HCT116 (cell line): ENCODE measurements at regions not wholly inside any gene's neighbourhood (a gene's known extent, or its start where the extent isn't known, plus 50 kb on each side); places are given as distances from the start of the nearest gene placed in this dataset.

Experiments
- ATAC-seq: fragments of 200-7000 bp; cut with Tn5 transposase; 2 replicates; pipeline ENCODE4 v1.9.1; 2020; ENCODE audit warnings: mild to moderate bottlenecking, moderate library complexity
- BruUV-seq: library from RNA; stranded (reverse); fragments of 400-500 nt; replicated peaks from 2 replicates; lab custom pipeline; 2021; lab: Mats Ljungman, UMichigan
- CTCF ChIA-PET: fragments of 300-600 bp; sonication (Branson Sonifier 250); formaldehyde crosslinking; loops from one replicate; lab custom pipeline; 2021; ENCODE audit warnings: antibody characterized with exemption; lab: Charles Lee
- POLR2A ChIA-PET: fragments of 300-600, 350-600 bp; sonication (Branson Sonifier 250); formaldehyde crosslinking; loops from one replicate; lab custom pipeline; 2021; ENCODE audit warnings: antibody characterized with exemption; lab: Charles Lee
- RAD21 ChIA-PET, 2 experiments: fragments of 300-600 bp; sonication (Branson Sonifier 250); formaldehyde crosslinking; loops; one replicate each; lab custom pipeline; 2023; ENCODE audit warnings: low total read pairs in 2 of 2; ENCODE audit not compliant: uncharacterized antibody in 2 of 2, unreplicated experiment in 2 of 2, low non-redundant PET in 1 of 2; lab: Charles Lee
- DNase-seq: peaks from one replicate; pipeline ENCODE4 v3.0.0-alpha.2; 2010; ENCODE audit warnings: low read depth, low spot score
- H2AFZ ChIP-seq: fragments of 200-600 bp; shearing (Covaris generic), sonication (generic); 2 replicates; pipeline ENCODE4 v1.6.1; 2017; ENCODE audit warnings: low read depth, mixed run types, mixed read lengths, antibody characterized with exemption, low read length; ENCODE audit not compliant: poor library complexity, severe bottlenecking
- H3K27ac ChIP-seq: 2 replicates; pipeline ENCODE4 v1.5.1; 2012; ENCODE audit warnings: low read depth, low read length
- H3K27me3 ChIP-seq: fragments of 200-600 bp; sonication (generic); 2 replicates; pipeline ENCODE4 v1.6.1; 2016; ENCODE audit warnings: mixed run types, low read length, mixed read lengths; ENCODE audit not compliant: insufficient read depth
- H3K36me3 ChIP-seq, 2 experiments: fragments of 200-500 bp in 1 of 2; fragments of 200-600 bp in 1 of 2; sonication (Bioruptor generic) in 1 of 2; sonication (generic) in 1 of 2; 2 replicates each; pipeline versions ENCODE4 v1.5.1 to v1.6.1; 2014 to 2016; ENCODE audit warnings: low read length in 2 of 2, inconsistent platforms in 1 of 2, mixed read lengths in 1 of 2, mixed run types in 1 of 2; ENCODE audit not compliant: insufficient read depth in 2 of 2, control insufficient read depth in 1 of 2
- H3K4me1 ChIP-seq, 2 experiments: fragments of 200-600 bp in 1 of 2; sonication (generic) in 1 of 2; 2 replicates each; pipeline versions ENCODE4 v1.5.1 to v1.6.1; 2012 to 2017; ENCODE audit warnings: low read length in 2 of 2, inconsistent platforms in 1 of 2, mild to moderate bottlenecking in 1 of 2, mixed read lengths in 1 of 2, mixed run types in 1 of 2, moderate library complexity in 1 of 2; ENCODE audit not compliant: insufficient read depth in 2 of 2, control insufficient read depth in 1 of 2
- H3K4me2 ChIP-seq: fragments of 200-600 bp; sonication (generic); 2 replicates; pipeline ENCODE4 v1.6.1; 2017; ENCODE audit warnings: mixed run types, low read length, mixed read lengths
- H3K4me3 ChIP-seq, 2 experiments: fragments of 200-600 bp in 1 of 2; sonication (generic) in 1 of 2; replicated peaks in 1 of 2; 2 replicates each; pipeline ENCODE4 v1.5.1; 2011 to 2016; ENCODE audit warnings: low read length in 2 of 2, control low read depth in 1 of 2, low read depth in 1 of 2, mild to moderate bottlenecking in 1 of 2, mixed read lengths in 1 of 2, mixed run types in 1 of 2
- H3K79me2 ChIP-seq: fragments of 200-600 bp; sonication (generic); 2 replicates; pipeline ENCODE4 v1.6.1; 2017; ENCODE audit warnings: mild to moderate bottlenecking, mixed run types, low read length, moderate library complexity, mixed read lengths; ENCODE audit not compliant: insufficient read depth
- H3K9ac ChIP-seq: fragments of 200-600 bp; sonication (generic); 2 replicates; pipeline ENCODE4 v1.6.1; 2016; ENCODE audit warnings: low read length, mixed read lengths
- H3K9me2 ChIP-seq: fragments of 200-600 bp; sonication (generic), shearing (Covaris generic); 2 replicates; pipeline ENCODE4 v1.6.1; 2017; ENCODE audit warnings: mixed run types, mild to moderate bottlenecking, moderate library complexity; ENCODE audit not compliant: insufficient read depth
- H3K9me3 ChIP-seq, 2 experiments: fragments of 200-500 bp in 1 of 2; fragments of 200-600 bp in 1 of 2; sonication (Bioruptor generic) in 1 of 2; sonication (generic) in 1 of 2; 2 replicates each; pipeline ENCODE4 v1.6.1; 2014 to 2017; ENCODE audit warnings: low read length in 2 of 2, mixed read lengths in 2 of 2, inconsistent platforms in 1 of 2, low read depth in 1 of 2, mild to moderate bottlenecking in 1 of 2, mixed run types in 1 of 2, moderate library complexity in 1 of 2; ENCODE audit not compliant: control insufficient read depth in 1 of 2, insufficient read depth in 1 of 2
- H4K20me1 ChIP-seq: fragments of 200-600 bp; sonication (generic), shearing (Covaris generic); 2 replicates; pipeline ENCODE4 v1.6.1; 2017; ENCODE audit warnings: mixed run types, mild to moderate bottlenecking, moderate library complexity; ENCODE audit not compliant: insufficient read depth
- CBX3 ChIP-seq: IDR thresholded peaks from 2 replicates; pipeline ENCODE4 v1.6.1; 2012; ENCODE audit warnings: low read depth
- CTCF ChIP-seq, 3 experiments: fragments of 200-600 bp in 1 of 3; sonication (generic) in 1 of 3; IDR thresholded peaks in 2 of 3; conservative IDR thresholded peaks in 1 of 3; 2 replicates each; pipeline ENCODE4 v1.5.1; 2012 to 2017; ENCODE audit warnings: low read depth in 2 of 3, low read length in 2 of 3, antibody characterized with exemption in 1 of 3, borderline replicate concordance in 1 of 3, control low read depth in 1 of 3, mild to moderate bottlenecking in 1 of 3, mixed read lengths in 1 of 3, mixed run types in 1 of 3, moderate library complexity in 1 of 3; ENCODE audit not compliant: insufficient read depth in 1 of 3
- POLR2AphosphoS5 ChIP-seq: IDR thresholded peaks from 2 replicates; pipeline ENCODE4 v1.6.1; 2011; ENCODE audit warnings: mild to moderate bottlenecking, low read depth, low read length, moderate library complexity
- REST ChIP-seq: IDR thresholded peaks from 2 replicates; pipeline ENCODE4 v1.6.1; 2012; ENCODE audit warnings: low read depth
- YY1 ChIP-seq: IDR thresholded peaks from 2 replicates; pipeline ENCODE4 v1.6.1; 2011; ENCODE audit warnings: low read length, low read depth, moderate library complexity, mild to moderate bottlenecking; ENCODE audit not compliant: insufficient replicate concordance; ENCODE audit errors: extremely low read depth
- intact Hi-C: fragments of 100-400 bp; cut with micrococcal nuclease; formaldehyde crosslinking; loops from 2 replicates; pipeline ENCODE4 v1.10.0; 2022

GRCh38 chr3:18533039-18533438, 107.9 kb upstream of the SATB1 start (continued):
- TF ChIP-seq REST, result no peak
- no peak for TF ChIP-seq POLR2AphosphoS5
- no peak for TF ChIP-seq YY1
- TF ChIP-seq, all 23 proteins: peak for 0

- Histone ChIP-seq H3K79me2 (no peaks in the 10 kb centered on the region), H3K4me3 (no peak overlapping the region), H2AFZ (no peak overlapping the region), H3K9me3 (no peaks in the 10 kb centered on the region), H3K27ac (no peak overlapping the region), H3K36me3 (no peaks in the 10 kb centered on the region), H3K4me2 (no peak overlapping the region), H3K9me2 (no peaks in the 10 kb centered on the region), H3K4me1 (no peaks in the 10 kb centered on the region), H3K9ac (no peak overlapping the region), H3K27me3 (no peaks in the 10 kb centered on the region), H4K20me1 (no peaks in the 10 kb centered on the region)
- ATAC-seq (no peak), DNase-seq (no peak)
- RAD21 ChIA-PET, result no interaction called here
- no TSS peak for BruUV-seq
- TF ChIP-seq CBX3, result no peak
- no peak for TF ChIP-seq CTCF (IDR thresholded peaks at IDR 0.05 in 2 of 3, conservative IDR thresholded peaks at IDR 0.05 in 1 of 3; ENCODE audit: borderline replicate concordance in 1 of 3, insufficient read depth in 1 of 3, low read depth in 2 of 3, low read length in 2 of 3)
- intact Hi-C loops, result no loop called here
- CTCF ChIA-PET, result no interaction called here
- POLR2A ChIA-PET, result no interaction called here
These were observed 106.5 kb upstream of the SATB1 start for GRCh38 chr3:18531662-18532061.
